ENCODE measurements at regions not wholly inside any gene's neighbourhood (a gene's known extent, or its start where the extent isn't known, plus 50 kb on each side); places are given as distances from the start of the nearest gene placed in this dataset.

- Histone ChIP-seq H3K9me3 (ENCODE audit: control insufficient read depth, insufficient read depth, low read length) (no peaks in the 10 kb centered on the region), H3K9ac (ENCODE audit: low read depth, low read length) (no peak overlapping the region), H3K27me3 (ENCODE audit: control insufficient read depth, insufficient read depth, low read length) (no peaks in the 10 kb centered on the region), H3K36me3 (ENCODE audit: control insufficient read depth, insufficient read depth, low read length) (no peaks in the 10 kb centered on the region), H3K4me1 (ENCODE audit: control insufficient read depth, insufficient read depth, low read length) (no peaks in the 10 kb centered on the region), H3K4me3 (ENCODE audit: low read depth, low read length) (no peak overlapping the region)
Observed at GRCh38 chr7:46315891-46316290, 394.8 kb upstream of the IGFBP3 start.

- H3K36me3 ChIP-seq (ENCODE audit: control insufficient read depth, insufficient read depth, low read length): no peaks in the 10 kb centered on the region
- H3K9me3 ChIP-seq (ENCODE audit: control insufficient read depth, insufficient read depth, low read length): no peaks in the 10 kb centered on the region
- no peak overlapping the region for H3K9ac ChIP-seq (ENCODE audit: low read depth, low read length)
- no peaks in the 10 kb centered on the region for H3K4me1 ChIP-seq (ENCODE audit: control insufficient read depth, insufficient read depth, low read length)
- H3K4me3 ChIP-seq (ENCODE audit: low read depth, low read length): no peak overlapping the region
- no peaks in the 10 kb centered on the region for H3K27me3 ChIP-seq (ENCODE audit: control insufficient read depth, insufficient read depth, low read length)
Observed at GRCh38 chr7:46301677-46302076, 380.6 kb upstream of the IGFBP3 start.

GRCh38 chr7:46297515-46297914 is 376.4 kb upstream of the IGFBP3 start:
- Histone ChIP-seq H3K9me3 (ENCODE audit: control insufficient read depth, insufficient read depth, low read length) (no peaks in the 10 kb centered on the region), H3K4me3 (ENCODE audit: low read depth, low read length) (no peak overlapping the region), H3K36me3 (ENCODE audit: control insufficient read depth, insufficient read depth, low read length) (no peaks in the 10 kb centered on the region), H3K9ac (ENCODE audit: low read depth, low read length) (no peak overlapping the region), H3K27me3 (ENCODE audit: control insufficient read depth, insufficient read depth, low read length) (no peaks in the 10 kb centered on the region), H3K4me1 (ENCODE audit: control insufficient read depth, insufficient read depth, low read length) (no peaks in the 10 kb centered on the region)

GRCh38 chr7:46296526-46296925 is 375.5 kb upstream of the IGFBP3 start:
- no peak overlapping the region for H3K4me3 ChIP-seq (ENCODE audit: low read depth, low read length)
- no peaks in the 10 kb centered on the region for H3K4me1 ChIP-seq (ENCODE audit: control insufficient read depth, insufficient read depth, low read length)
- H3K36me3 ChIP-seq (ENCODE audit: control insufficient read depth, insufficient read depth, low read length): no peaks in the 10 kb centered on the region
- H3K27me3 ChIP-seq (ENCODE audit: control insufficient read depth, insufficient read depth, low read length): no peaks in the 10 kb centered on the region
- no peaks in the 10 kb centered on the region for H3K9me3 ChIP-seq (ENCODE audit: control insufficient read depth, insufficient read depth, low read length)
- H3K9ac ChIP-seq (ENCODE audit: low read depth, low read length): no peak overlapping the region

- Histone ChIP-seq H3K9ac (ENCODE audit: low read depth, low read length) (no peak overlapping the region), H3K4me1 (ENCODE audit: control insufficient read depth, insufficient read depth, low read length) (no peaks in the 10 kb centered on the region), H3K4me3 (ENCODE audit: low read depth, low read length) (no peak overlapping the region), H3K9me3 (ENCODE audit: control insufficient read depth, insufficient read depth, low read length) (no peaks in the 10 kb centered on the region), H3K27me3 (ENCODE audit: control insufficient read depth, insufficient read depth, low read length) (no peaks in the 10 kb centered on the region), H3K36me3 (ENCODE audit: control insufficient read depth, insufficient read depth, low read length) (no peaks in the 10 kb centered on the region)
Observed at GRCh38 chr7:46294381-46294780, 373.3 kb upstream of the IGFBP3 start.

- no peaks in the 10 kb centered on the region for H3K36me3 ChIP-seq (ENCODE audit: control insufficient read depth, insufficient read depth, low read length)
- no peaks in the 10 kb centered on the region for H3K27me3 ChIP-seq (ENCODE audit: control insufficient read depth, insufficient read depth, low read length)
- no peaks in the 10 kb centered on the region for H3K4me1 ChIP-seq (ENCODE audit: control insufficient read depth, insufficient read depth, low read length)
- no peak overlapping the region for H3K4me3 ChIP-seq (ENCODE audit: low read depth, low read length)
- no peaks in the 10 kb centered on the region for H3K9me3 ChIP-seq (ENCODE audit: control insufficient read depth, insufficient read depth, low read length)
- H3K9ac ChIP-seq (ENCODE audit: low read depth, low read length): no peak overlapping the region
Observed at GRCh38 chr7:46292741-46293140, 371.7 kb upstream of the IGFBP3 start.

- H3K4me3 ChIP-seq (ENCODE audit: low read depth, low read length): no peak overlapping the region
- H3K4me1 ChIP-seq (ENCODE audit: control insufficient read depth, insufficient read depth, low read length): no peaks in the 10 kb centered on the region
- H3K9me3 ChIP-seq (ENCODE audit: control insufficient read depth, insufficient read depth, low read length): no peaks in the 10 kb centered on the region
- no peaks in the 10 kb centered on the region for H3K27me3 ChIP-seq (ENCODE audit: control insufficient read depth, insufficient read depth, low read length)
- no peak overlapping the region for H3K9ac ChIP-seq (ENCODE audit: low read depth, low read length)
- H3K36me3 ChIP-seq (ENCODE audit: control insufficient read depth, insufficient read depth, low read length): no peaks in the 10 kb centered on the region
Observed at GRCh38 chr7:46291601-46292150, 370.6 kb upstream of the IGFBP3 start.

- Histone ChIP-seq H3K9me3 (ENCODE audit: control insufficient read depth, insufficient read depth, low read length) (no peaks in the 10 kb centered on the region), H3K36me3 (ENCODE audit: control insufficient read depth, insufficient read depth, low read length) (no peaks in the 10 kb centered on the region), H3K27me3 (ENCODE audit: control insufficient read depth, insufficient read depth, low read length) (no peaks in the 10 kb centered on the region), H3K4me1 (ENCODE audit: control insufficient read depth, insufficient read depth, low read length) (no peaks in the 10 kb centered on the region), H3K9ac (ENCODE audit: low read depth, low read length) (no peak overlapping the region), H3K4me3 (ENCODE audit: low read depth, low read length) (no peak overlapping the region)
Observed at GRCh38 chr7:46291050-46291438, 370.0 kb upstream of the IGFBP3 start.

- no peaks in the 10 kb centered on the region for H3K9me3 ChIP-seq (ENCODE audit: control insufficient read depth, insufficient read depth, low read length)
- H3K36me3 ChIP-seq (ENCODE audit: control insufficient read depth, insufficient read depth, low read length): no peaks in the 10 kb centered on the region
- H3K27me3 ChIP-seq (ENCODE audit: control insufficient read depth, insufficient read depth, low read length): no peaks in the 10 kb centered on the region
- H3K4me3 ChIP-seq (ENCODE audit: low read depth, low read length): no peak overlapping the region
- no peaks in the 10 kb centered on the region for H3K4me1 ChIP-seq (ENCODE audit: control insufficient read depth, insufficient read depth, low read length)
- no peak overlapping the region for H3K9ac ChIP-seq (ENCODE audit: low read depth, low read length)
Observed at GRCh38 chr7:46290374-46291049, 369.4 kb upstream of the IGFBP3 start.

- Histone ChIP-seq H3K36me3 (ENCODE audit: control insufficient read depth, insufficient read depth, low read length) (no peaks in the 10 kb centered on the region), H3K4me3 (ENCODE audit: low read depth, low read length) (no peak overlapping the region)
Observed at GRCh38 chr7:46288861-46289260, 367.8 kb upstream of the IGFBP3 start.

GRCh38 chr7:46288010-46288409 is 366.9 kb upstream of the IGFBP3 start:
- Histone ChIP-seq H3K9me3 (ENCODE audit: control insufficient read depth, insufficient read depth, low read length) (no peaks in the 10 kb centered on the region), H3K36me3 (ENCODE audit: control insufficient read depth, insufficient read depth, low read length) (no peaks in the 10 kb centered on the region), H3K4me1 (ENCODE audit: control insufficient read depth, insufficient read depth, low read length) (no peaks in the 10 kb centered on the region), H3K27me3 (ENCODE audit: control insufficient read depth, insufficient read depth, low read length) (no peaks in the 10 kb centered on the region), H3K9ac (ENCODE audit: low read depth, low read length) (no peak overlapping the region), H3K4me3 (ENCODE audit: low read depth, low read length) (no peak overlapping the region)

More at GRCh38 chr7:46288861-46289260, 367.8 kb upstream of the IGFBP3 start:
- H3K4me1 ChIP-seq (ENCODE audit: control insufficient read depth, insufficient read depth, low read length): no peaks in the 10 kb centered on the region
- H3K9ac ChIP-seq (ENCODE audit: low read depth, low read length): no peak overlapping the region
- no peaks in the 10 kb centered on the region for H3K27me3 ChIP-seq (ENCODE audit: control insufficient read depth, insufficient read depth, low read length)
- H3K9me3 ChIP-seq (ENCODE audit: control insufficient read depth, insufficient read depth, low read length): no peaks in the 10 kb centered on the region

GRCh38 chr7:46286957-46287356 is 365.9 kb upstream of the IGFBP3 start:
- Histone ChIP-seq H3K27me3 (ENCODE audit: control insufficient read depth, insufficient read depth, low read length) (no peaks in the 10 kb centered on the region), H3K9me3 (ENCODE audit: control insufficient read depth, insufficient read depth, low read length) (no peaks in the 10 kb centered on the region), H3K36me3 (ENCODE audit: control insufficient read depth, insufficient read depth, low read length) (no peaks in the 10 kb centered on the region), H3K9ac (ENCODE audit: low read depth, low read length) (no peak overlapping the region), H3K4me1 (ENCODE audit: control insufficient read depth, insufficient read depth, low read length) (peaks cover 5% of the 10 kb centered on the region), H3K4me3 (ENCODE audit: low read depth, low read length) (no peak overlapping the region)
